ENCODE measurements at regions not wholly inside any gene's neighbourhood (a gene's known extent, or its start where the extent isn't known, plus 50 kb on each side); places are given as distances from the start of the nearest gene placed in this dataset.

DNA sequence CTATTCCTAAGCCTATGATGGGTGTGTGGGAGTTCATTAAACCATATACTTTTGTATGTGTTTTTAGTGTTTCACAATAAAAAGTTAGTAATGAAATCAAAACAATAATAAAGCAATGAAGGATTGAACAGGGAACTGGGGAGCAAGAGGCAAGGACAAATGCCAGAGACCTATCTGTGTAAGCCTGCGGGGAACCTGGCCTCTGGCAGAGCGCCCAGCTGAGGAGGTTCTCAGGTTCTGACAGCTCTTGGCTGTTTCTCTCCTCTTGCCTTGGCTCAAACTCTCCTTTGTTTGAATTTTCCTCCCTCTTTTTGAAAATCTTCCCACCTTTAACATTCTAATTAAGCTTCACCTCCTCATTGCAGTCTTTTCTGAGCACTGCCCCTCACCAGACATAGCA is 200.0 kb upstream of the NCKAP5 start:
- DNase-seq (ENCODE audit: low read depth): peak; percentile 71

DNA sequence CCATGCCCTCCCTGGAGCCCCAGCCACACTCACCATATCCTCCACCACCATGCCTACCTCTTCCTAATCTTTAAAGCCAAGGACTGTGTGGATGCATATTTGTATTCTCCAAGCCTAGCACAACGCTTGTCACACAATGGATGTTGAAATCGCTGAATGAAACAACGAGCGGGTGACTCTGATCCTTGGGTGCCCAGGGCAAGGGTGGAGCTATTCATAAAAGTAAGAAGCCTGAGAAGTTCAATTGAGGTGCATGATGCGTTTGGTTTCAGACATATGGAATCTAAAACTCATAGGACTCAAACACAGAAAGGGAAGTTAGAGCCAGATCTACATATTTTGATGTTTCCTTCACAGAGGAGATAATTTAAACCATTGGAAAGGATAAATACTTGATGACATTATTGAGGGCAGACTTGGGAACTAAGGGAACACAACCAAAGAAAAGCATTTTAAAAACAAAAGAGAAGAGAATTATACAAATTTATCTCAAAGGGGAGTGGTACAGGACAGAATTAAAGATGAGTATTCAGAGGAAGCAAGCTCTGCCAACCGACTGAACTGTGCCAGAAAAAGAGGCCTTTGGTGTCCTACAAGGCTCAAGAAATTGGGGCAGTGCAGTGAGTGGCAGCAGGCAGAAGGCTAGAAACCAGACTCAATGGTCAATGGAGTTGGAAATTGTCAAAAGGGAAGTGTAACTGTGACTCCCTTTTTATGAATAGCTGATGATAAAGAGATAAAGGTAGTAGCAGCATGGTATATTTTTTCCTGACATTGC is 200.6 kb upstream of the NCKAP5 start:
- no peak for DNase-seq (ENCODE audit: low read depth)

DNA sequence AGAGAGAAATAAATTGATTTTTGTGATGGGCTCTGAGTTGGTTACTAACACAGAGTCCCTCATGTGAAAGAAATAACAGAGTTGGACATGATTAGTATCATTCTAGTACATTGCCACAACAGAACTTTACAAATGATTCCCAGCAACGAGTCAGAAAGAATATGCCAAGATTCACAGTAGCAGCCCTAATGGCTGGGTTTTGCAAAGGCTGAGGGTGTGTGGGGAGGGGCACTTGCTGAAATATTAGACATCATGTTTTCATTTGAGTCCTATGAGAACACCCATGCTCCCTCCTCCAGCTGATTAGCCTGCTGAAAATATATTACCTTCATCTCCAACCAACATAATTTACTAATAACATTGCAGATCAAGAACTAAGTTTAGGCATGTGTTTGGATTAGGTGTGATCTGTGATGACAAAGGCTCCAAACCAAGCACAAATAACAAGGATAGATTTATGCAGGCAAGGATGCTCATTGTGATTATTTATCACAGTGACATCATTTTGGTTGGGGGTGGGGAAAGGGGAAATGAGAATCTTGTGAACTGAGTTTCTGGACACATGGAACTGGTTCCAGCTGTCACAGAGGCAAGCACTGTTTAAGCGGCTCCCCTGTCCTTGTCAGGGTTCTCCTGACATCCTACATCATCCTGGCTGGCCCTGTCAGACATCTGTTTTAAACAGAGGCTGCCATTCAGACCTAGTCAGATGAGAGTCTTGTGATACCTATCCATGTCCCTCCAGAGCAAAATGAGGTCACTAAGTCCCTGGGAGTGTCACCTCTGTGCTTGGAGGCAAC is 205.8 kb upstream of the NCKAP5 start:
- no peak for DNase-seq (ENCODE audit: low read depth)

DNA sequence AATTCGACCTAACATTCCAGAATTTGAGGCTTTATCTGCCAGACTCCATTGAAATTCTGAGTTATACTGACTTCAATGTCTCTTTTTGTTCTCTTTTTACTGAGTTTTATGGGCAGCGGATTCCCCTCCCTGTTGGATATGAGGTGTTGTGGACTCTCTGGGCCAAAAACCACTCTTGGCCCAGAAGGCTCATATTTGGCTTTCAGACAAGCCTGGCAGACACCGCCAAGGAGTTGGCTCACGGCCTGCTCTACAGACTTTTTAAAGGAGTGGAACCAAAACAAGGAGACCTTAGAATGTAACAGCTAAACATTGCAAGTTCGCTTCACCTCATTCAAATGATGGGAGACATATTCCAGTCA is 206.4 kb upstream of the NCKAP5 start:
- DNase-seq (ENCODE audit: low read depth): peak; percentile 61

DNA sequence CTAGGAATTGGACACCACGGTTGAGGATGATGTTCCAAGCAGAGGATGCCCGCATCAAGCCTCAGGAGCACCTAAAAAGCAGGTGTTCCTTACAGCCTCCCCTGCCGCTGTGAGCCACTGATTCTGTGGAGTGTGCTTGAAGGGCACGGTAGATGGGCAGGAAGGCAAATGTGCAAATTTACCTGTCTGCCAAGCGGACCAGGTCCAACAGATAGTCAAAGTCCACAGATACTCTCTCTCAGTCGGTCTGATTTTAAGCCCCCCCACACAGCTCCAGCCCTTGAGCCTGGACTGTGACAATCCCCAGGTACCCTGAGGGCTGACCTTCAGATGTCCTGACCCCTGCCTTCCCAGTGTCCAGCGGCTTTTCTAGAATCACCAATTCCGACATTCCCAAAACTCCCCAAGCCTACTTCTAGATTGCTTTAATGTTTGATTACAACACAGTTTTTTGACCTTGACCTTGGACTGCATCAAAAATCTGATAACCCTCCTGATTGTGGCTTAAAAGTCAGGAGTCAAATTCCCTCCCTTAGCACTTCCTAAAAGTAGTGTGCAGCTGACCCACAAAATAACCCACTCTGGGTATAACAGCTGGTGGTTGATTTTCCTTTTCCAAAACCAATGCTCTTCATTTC is 208.8 kb upstream of the NCKAP5 start:
- DNase-seq (ENCODE audit: low read depth): no peak

DNA sequence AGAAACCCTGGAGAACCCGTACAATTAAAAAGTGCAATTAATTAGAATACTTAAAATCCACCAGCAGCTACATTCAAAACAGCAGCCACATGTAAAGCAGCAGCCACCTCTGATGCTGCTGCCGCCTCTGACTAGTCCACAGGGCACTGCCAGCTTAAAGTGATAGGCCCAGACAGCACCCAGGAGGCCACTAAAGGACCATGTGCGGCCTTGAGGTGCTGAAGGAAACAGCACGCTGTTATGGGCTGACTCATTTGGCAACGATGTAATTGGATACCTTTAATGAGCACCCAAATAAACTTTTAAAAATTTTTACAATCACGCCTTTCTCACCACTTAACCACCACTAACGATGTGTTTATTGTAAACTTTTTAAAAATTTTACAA is 209.3 kb upstream of the NCKAP5 start:
- peak; percentile 92 for DNase-seq (ENCODE audit: low read depth)

DNA sequence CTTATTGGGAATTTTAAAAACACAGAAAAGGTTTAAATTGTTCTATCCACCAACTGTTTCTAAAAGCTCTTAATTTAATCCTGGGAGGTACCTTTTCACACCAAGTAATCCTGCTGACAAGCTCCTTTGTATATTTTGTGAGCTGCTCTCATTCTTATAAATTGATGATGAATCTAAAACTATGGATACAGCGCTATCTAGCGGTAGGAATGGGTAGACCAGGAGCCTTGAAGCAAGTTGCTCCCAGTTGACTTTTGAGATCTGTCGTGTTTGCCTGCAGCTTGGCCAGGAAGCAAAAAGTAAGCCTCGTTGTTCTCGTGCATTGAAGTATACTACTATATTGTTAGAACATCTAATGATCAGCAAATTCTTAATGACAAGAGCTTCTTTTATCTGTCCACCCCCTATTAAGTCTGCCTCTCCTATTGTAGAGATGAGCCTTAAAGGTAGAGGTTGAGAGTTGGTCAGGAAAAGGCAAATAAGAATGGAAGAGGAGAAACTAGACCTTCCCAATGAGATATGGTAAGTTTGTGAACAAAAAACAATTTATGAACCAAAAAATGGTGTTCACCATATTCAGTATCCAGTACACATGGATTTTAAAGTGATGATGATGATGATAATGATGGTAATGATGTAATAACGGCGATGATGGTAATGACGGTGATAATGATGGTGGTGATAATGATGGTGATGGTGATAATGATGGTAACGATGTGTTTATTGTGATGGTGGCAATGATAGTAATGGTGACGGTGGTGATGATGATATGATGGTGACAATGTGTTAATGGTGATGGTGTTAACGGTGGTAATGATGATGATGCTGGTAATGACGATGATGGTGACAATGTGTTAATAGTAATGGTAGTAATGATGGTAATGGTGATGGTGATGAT is 212.1 kb upstream of the NCKAP5 start:
- DNase-seq (ENCODE audit: low read depth): peak; percentile 86

DNA sequence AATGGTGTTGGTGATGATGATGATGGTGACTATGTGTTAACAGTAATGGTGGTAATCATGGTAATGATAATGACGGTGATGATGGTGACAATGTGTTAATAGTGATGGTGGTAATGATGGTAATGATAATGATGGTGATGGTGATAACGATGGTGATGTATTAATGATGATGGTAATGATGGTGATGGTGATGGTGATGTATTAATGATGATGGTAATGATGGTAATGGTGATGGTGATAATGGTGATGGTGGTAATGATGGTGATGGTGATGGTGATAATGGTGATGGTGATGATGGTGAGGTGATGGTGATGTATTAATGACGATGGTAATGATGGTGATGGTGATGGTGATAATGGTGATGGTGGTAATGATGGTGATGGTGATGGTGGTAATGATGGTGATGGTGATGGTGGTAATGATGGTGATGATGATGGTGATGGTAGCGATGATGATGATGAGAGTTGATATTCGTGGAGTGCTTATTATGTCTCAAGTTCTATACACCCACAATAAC is 212.8 kb upstream of the NCKAP5 start:
- DNase-seq (ENCODE audit: low read depth): no peak

DNA sequence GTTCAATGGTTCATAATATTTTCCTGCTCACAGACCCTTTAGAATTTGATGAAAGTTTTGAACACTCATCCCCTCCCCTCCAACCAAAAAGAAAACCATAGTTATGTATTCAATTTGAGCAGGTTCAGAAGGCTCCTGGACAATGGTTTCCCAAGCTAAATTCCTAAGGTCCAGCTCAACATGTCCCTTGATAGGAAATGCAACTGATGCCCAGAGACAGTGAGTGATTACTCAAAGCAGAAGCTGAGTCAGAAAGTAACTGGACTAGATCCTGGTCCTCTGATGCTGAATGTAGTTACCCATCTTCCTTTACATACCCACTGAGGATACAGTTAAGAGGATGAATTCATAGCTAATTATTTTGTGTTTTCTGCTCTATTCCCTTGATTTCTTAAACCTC is 218.9 kb upstream of the NCKAP5 start:
- DNase-seq (ENCODE audit: low read depth): peak; percentile 80

DNA sequence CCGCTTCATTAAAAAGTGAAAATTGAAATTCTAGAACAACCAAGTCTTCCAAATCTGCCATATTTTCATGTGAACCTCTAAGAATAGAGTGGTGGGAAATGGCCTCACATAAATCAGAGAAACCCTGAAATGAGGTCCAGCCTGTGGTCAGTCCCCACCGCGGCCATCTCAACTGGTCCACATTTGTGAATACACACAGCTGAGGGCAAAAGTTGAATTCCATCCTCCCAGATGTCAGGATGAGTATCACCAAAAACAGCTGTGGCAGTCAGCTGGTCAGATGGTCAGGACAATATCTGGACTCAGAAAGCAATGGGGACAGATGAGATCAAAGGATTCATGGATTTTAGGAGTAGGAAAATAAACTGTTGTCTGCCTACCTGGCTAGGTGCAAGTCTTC is 219.4 kb upstream of the NCKAP5 start:
- DNase-seq (ENCODE audit: low read depth): no peak

DNA sequence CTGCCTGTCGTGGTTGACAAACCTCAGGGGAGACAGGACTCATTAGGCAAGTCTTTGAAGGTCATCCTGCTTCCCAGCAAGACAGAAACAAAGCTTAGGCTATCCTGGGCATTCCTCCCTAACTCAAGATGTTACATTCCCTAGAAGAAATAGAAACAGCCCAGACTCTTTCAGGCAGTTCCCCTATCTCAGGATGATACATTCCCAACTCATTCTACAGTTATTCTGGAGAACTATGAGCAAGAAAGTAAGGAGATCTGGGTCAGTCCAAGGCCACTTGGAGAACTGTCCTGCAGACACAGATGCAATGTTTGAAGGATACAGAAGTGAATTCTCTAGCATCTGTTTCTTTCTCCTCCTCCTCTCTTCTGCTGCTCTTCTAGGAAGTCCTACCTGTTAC is 220.1 kb upstream of the NCKAP5 start:
- no peak for DNase-seq (ENCODE audit: low read depth)

DNA sequence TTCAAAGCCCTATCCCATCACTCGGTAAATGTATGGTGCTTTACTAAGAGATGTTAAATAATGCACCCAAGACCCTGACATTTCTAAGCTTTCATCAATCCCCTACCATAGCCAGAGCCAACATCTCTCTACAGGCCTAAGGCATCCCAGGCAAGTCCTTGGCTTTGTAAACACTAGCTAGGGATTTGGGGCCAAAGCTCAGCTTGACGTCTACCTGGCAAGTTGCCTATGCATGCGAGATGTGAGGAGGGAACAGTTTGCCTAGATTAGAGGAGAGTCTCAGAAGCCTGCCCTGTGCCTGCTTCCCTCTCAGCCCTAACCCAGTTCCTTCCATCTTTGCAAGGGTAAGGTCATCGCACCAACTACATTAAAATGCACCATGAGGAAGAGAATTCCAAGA is 221.5 kb upstream of the NCKAP5 start:
- peak; percentile 37 for DNase-seq (ENCODE audit: low read depth)

DNA sequence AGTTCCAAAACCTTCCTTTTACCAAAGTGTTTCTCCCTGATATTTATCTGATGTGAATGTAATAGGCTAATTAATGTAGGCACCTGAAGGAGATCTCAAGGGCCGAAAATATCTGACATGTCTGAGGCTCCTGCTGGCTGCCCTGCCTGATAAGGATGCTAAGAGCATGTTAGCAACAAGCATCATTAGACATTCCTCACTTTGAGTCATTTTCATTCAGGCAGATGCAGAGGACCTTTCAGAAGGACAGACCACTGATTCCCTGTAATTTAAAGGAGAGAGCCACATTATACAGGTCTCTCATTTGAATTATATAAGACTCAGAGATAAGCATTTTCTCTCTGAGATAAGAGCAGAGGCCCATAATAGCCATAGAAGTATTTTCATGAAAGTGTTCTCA is 222.4 kb upstream of the NCKAP5 start:
- DNase-seq (ENCODE audit: low read depth): peak; percentile 63

DNA sequence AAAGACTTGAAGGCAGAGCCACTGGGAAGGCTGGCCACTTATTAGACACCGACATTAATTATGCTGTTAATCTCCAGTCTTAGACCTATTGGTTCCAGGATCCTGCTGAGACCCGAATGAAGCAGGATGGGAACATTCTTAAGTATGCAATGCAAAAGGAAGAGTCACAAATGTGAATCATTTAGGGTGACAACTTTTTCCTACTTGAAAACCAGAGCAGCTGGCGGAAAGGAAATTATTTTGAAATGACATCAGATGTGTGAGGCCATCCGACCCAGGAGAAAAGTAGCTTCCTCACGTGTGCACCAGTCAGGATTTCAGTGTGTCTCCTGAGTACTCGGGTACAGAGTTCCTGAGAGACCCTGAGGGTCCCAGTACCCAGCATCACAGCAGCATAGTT is 222.9 kb upstream of the NCKAP5 start:
- peak; percentile 84 for DNase-seq (ENCODE audit: low read depth)

DNA sequence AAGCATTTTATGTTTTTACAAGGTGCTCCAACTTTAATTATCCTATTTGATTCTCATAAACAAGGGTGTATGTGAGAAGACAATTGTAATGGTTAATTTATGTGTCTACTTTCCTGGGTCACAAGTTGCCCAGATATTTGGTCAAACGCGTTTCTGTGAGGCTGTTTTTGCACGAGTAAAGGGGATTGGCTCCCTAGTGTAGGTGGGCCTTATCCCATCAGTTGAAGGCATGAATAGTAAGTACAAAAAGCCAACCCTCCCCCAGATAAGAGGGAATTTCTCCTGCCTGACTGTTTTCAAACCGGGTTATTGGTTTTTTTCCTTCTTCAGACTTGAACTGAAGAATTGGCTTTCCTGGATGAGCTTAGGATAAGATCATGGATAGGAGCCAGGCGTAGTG is 224.0 kb upstream of the NCKAP5 start:
- DNase-seq (ENCODE audit: low read depth): no peak

DNA sequence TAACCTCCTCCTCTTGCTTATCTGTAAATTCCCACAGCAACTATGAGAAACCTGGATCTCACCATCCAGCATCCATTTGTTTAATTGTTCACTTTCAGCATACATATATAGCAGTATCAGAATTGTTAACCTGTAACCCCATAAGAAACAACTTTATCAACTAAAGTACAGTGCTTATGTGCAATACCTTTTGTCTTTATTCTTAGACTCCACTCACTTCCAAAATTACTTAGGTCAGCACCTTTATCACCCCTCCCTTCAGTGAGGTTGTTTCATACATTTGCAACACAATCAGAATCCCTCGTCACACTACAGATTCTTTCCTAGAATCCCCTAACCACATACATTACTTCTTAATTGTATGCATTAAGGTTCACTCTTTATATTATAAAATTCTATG is 225.9 kb upstream of the NCKAP5 start:
- DNase-seq (ENCODE audit: low read depth): no peak

DNA sequence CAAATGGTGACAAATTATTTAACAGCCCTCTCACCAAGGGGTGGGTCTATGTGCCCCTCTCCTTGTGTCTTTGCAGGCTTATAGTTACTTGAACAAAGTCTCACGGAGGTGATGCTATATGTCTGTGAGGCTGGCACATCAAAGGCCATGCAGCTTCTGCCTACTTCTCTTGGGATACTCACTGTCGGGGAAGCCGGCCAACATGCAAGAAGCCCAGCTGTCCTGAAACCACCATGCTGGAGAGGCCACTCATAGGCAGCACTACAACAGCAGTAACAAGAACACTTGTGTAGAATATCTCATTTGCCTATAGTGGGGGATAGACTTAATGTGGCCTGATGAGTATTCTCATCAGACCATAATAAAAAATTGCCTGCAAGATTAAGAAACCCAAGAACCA is 233.7 kb upstream of the NCKAP5 start:
- no peak for DNase-seq (ENCODE audit: low read depth)

DNA sequence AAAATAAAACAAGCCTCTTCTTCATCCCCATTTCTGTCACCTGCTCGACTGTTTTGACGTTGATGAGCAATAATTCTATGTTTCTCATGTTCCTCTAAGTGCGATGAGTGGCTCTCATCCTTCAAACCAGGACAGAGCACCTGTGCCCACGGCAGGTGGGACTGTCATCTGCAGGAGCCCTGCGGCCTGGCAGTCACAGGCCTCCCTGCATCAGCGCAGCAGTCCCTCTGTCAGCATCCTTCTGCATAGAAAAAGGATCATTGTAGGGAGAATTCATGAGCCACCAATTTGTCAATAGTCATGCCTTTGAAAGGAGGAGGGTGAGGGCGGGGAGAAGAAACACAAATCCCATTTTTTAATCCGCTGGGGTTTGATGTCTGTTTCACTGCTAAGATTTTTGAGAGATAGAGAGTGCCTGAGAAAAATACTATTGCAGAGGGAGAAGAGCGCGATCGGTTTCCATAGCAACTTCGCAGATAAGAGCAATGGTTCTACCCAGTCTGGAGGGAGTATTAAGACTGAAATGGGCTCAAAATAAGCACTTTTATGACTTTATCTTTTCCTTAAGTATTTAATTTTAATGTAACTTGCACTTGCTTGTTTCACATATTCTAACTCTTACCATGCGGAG is 234.3 kb upstream of the NCKAP5 start:
- no peak for DNase-seq (ENCODE audit: low read depth)

DNA sequence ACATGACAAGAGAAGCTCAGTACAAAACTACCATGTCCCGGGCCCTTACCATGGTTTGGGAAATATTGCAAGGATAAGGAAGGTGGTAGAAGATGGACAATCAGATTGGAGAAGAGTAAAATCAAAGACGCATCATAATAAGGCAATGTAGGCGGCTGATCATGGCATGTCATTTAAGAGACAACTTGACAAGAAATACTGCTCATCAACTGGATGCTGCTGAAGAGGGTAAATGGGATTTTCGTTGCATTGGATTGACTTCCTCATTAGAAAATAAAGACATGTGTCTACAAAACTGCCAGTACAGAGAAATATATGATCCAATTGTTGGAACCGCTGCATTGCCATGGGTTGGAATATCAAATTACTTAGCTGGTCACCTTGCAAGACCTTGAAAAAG is 238.3 kb upstream of the NCKAP5 start:
- DNase-seq (ENCODE audit: low read depth): no peak

DNA sequence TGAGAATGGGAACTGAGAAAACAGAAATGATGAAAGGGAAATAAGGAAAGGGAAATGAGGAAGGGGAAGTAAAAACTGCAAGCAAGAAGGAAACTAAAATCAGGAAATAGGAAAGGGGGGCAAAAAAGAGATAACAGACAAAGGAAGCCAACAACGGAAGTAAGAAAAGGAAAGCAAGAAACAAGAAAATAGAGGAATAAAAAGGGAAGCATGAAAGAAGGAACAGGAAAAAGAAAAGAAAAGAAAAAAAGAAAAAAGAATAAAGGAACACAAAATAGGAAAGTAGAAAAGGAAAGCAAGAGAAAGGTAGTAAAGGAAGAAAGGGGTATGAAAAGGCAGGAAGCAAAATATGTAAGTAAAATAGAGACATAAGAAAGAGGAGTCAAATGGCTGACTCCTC is 241.2 kb upstream of the NCKAP5 start:
- no peak for DNase-seq (ENCODE audit: low read depth)

DNA sequence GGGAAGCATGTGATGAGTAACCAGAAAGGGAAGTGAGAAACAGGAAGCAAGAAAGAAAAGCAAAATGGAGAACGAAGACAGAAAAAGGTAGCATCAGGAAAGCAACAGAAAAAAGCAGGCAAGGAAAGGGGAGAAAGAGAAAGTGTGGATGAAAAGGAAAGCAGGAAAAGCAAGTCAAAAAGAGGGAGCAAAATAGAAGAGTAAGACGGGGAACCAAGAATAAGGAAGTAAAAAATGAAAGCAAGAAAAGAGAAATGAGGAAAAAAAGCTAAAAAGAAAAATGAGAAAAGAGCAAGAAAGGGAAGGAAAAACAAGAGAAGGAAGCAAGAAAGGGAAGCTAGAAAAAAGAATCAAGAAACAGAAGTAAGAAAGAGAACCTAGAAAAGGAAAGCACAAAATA is 242.3 kb upstream of the NCKAP5 start:
- DNase-seq (ENCODE audit: low read depth): no peak

All from M059J (cell line).